ENCODE measurements at regions not wholly inside any gene's neighbourhood (a gene's known extent, or its start where the extent isn't known, plus 50 kb on each side); places are given as distances from the start of the nearest gene placed in this dataset.

- DNase-seq (ENCODE audit: low spot score), result no peak
Observed at GRCh38 chr15:94056314-94056713, 175.0 kb upstream of the MCTP2 start.

DNA sequence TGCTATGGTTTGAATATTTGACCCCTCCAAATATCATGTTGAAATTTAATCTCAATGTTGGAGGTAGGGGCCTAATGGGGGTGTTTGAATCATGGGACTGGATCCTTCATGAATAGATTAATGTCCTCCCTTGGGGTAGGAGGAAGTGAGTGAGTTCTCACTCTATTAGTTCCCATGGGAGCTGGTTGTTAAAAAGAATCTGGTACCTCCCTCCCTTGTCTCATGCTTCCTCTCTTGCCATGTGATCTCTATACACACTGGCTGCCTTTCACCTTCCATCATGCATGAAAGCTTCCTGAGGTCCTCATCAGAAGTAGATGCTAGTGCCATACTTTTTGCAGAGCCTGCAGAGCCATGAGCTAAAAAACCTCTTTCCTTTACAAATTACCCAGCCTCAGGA is 177.7 kb upstream of the MCTP2 start:
- no peak for DNase-seq (ENCODE audit: low spot score)

- no peak for DNase-seq (ENCODE audit: low spot score)
Observed at GRCh38 chr15:94052711-94053110, 178.7 kb upstream of the MCTP2 start.

GRCh38 chr15:94047566-94047965 is 183.8 kb upstream of the MCTP2 start:
- no peak for DNase-seq (ENCODE audit: low spot score)

- no peak for DNase-seq (ENCODE audit: low spot score)
Observed at GRCh38 chr15:94042180-94042928, 189.0 kb upstream of the MCTP2 start.

DNA sequence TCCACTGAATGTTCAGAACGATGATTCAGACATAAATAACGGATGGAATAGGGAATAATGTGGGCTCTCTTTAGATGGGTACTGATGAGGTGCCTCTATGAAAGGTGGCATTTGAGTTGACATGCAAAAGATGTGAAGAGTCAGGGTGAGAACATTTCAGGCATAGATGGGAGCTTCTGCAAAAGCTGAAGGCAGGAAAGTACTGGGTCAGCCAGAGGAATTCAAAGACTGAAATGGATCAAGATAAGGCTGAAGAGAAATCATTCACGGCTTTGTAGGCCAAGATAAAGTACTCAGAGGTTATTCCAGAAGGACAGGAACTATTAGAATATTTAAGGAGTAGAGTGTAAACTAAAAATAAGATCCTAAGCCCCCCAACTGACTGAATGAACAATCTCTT is 189.6 kb upstream of the MCTP2 start:
- DNase-seq (ENCODE audit: low spot score), result no peak

GRCh38 chr15:94040541-94041248 is 190.7 kb upstream of the MCTP2 start:
- DNase-seq (ENCODE audit: low spot score), result no peak

DNA sequence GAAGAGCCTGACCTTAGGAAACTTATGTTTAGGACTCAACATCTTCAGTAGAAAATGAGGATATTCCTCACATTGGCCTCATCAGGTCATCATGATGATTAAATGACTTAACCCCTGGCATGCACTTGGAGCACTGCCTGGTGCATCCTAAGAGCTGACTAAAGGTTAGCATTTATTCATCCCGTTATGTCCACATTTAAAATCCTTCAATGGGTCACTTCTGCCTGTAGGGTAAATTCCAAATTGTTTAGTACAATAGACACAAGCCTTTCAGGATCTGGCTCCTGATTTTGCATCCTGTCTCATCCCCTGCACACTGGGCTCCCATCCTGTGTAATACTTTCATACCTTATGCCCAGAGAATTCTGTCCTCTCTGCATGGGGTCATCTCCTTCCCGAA is 195.2 kb upstream of the MCTP2 start:
- no peak for DNase-seq (ENCODE audit: low spot score)

- DNase-seq (ENCODE audit: low spot score), result no peak
Observed at GRCh38 chr15:94033683-94034020, 197.7 kb upstream of the MCTP2 start.

- DNase-seq (ENCODE audit: low spot score), result no peak
Observed at GRCh38 chr15:94033014-94033682, 198.2 kb upstream of the MCTP2 start.

DNA sequence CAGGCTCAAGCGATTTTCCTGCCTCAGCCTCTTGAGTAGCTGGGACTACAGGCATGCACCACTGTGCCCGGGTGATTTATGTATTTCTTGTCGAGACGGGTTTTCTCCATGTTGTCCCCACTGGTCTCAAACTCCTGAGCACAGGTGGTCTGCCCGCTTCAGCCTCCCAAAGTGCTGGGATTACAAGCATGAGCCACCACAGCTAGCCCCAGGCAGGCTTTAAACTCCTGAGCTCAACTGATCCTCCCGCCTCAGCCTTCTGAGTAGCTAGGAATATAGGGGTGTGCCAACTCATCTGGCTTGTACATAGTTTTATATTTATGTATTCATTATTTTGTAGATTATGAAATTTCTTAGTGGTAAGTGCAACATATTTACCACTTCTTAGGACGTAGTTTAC is 198.8 kb upstream of the MCTP2 start:
- no peak for DNase-seq (ENCODE audit: low spot score)

GRCh38 chr15:94031072-94031471 is 200.3 kb upstream of the MCTP2 start:
- no peak for DNase-seq (ENCODE audit: low spot score)

DNA sequence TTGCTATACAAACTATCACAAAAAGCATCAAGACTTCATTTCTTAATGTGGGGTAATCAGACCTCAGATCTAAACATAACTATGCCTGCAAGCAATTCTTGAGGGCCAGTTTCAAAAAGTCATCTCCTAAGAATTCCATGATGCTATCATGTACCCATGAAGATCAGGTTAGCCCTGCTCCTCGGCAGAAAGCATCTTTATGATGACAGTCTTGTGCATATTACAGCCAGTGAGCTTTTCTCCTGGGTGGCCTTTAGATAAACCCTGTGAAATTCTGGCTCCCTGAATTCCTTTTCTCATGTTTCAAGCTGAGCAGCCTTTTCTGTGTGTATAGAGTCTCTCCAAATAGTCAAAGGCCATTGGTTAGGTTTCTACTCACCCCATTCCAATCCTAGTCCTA is 201.9 kb upstream of the MCTP2 start:
- no peak for DNase-seq (ENCODE audit: low spot score)

DNA sequence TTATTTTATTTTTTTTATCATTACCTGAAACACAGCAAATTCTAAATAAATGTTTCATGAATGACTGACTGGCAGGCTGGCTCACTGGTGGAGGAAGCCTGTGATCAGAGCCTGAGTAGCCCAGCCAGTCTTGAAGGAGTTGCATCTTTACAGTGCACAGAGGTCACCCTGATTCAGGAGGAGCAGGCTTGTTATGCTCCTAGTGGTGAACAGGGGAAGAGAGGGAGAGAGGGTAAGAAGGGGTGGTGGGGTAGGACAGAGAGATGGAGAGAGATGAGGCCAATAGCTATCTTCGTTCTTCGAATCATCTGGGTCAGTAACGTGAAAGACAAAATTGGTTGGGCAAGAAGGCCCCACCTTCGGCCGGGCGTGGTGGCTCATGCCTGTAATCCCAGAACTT is 202.6 kb upstream of the MCTP2 start:
- no peak for DNase-seq (ENCODE audit: low spot score)

DNA sequence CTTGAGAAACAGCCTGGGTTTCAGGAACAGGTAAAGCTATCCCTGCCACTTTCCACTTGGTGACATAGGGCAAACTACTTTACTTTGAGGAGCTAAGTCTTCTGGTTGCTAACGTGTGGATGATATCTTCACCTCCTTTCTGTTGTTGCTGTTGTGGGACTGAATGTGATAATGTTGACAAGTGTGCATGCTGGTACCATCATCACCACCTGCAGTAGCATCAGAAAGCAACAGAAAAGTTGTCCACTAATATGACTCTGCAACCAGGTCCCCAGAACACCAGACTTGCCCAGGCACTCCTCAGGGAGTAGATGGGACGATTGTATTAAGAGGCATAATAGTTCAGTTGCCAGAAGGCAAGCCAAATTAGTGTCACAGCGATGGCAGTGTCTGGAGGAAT is 203.2 kb upstream of the MCTP2 start:
- DNase-seq (ENCODE audit: low spot score), result no peak

DNA sequence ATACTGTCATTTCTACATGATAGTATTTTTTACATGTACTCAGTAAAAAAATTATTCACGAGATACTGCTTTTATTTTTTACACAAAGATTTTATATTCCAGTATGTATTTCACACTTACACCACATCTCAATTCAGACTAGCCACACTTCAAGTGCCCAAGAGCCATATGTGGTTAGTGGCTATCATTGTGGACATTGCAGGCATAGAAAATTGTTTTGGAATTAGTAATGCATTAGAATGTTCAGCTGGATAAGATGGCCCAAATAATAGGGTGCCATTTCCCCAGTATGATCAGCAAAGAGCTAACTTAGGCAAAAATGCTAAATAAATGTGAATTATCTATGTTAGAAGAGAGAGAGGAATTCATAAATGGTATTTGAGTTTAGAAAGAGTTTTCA is 203.8 kb upstream of the MCTP2 start:
- DNase-seq (ENCODE audit: low spot score), result no peak

DNA sequence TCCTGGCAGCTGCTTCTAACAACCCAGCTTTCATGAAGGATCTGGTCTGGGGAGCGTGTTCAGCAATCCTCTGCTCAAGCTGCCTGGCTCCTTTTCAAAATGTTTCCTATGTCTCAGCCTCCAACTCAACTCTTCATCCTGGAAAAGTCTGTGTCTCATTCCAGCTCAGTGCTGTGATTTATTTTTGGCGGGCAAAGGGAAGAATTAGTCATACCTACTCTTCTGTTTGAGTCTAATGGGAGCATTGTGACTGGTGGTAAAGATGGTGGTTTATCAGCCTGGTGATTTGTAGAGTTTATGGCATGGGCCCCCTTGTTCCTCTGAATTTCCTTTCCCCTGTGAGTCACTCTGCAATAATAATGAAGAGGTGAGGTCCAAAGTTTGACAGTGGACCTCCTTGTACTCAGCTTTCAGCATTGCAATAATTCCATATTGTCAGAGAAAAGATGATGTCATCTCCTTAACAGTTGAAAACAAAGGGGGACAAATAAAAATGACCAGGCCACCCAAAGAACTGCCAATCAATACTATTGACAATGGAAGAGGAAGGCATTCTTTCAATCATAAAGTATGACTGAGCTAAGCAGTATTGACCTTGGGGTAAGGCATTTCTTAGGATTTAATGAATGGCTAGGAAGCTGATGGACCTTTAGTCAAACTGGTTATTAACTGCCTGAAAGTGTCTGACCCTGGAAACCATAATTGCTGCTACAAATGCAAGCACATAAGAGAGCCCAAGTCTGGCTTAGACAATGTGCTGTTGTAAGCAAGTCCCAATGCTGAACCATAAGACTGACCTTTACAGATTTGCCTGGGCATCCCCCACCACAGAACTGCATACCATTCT is 204.7 kb upstream of the MCTP2 start:
- no peak for DNase-seq (ENCODE audit: low spot score)

GRCh38 chr15:94023531-94023930 is 207.8 kb upstream of the MCTP2 start:
- DNase-seq (ENCODE audit: low spot score), result no peak

- no peak for DNase-seq (ENCODE audit: low spot score)
Observed at GRCh38 chr15:94021621-94022320, 209.6 kb upstream of the MCTP2 start.

GRCh38 chr15:94019062-94019461 is 212.3 kb upstream of the MCTP2 start:
- DNase-seq (ENCODE audit: low spot score), result no peak

- DNase-seq (ENCODE audit: low spot score), result no peak
Observed at GRCh38 chr15:94015324-94015723, 216.0 kb upstream of the MCTP2 start.
